Activated T-cell treated with anti-CD3 and anti-CD28 coated beads, Interleukin-2, amount 50 U/mL, for 24 hours (primary cell): ENCODE measurements at regions not wholly inside any gene's neighbourhood (a gene's known extent, or its start where the extent isn't known, plus 50 kb on each side); places are given as distances from the start of the nearest gene placed in this dataset.

Experiments used
- DNase-seq: peaks from one replicate; pipeline ENCODE4 v3.0.0-alpha.2; 2020
- H3K27ac Mint-ChIP-seq: 2 replicates; pipeline ENCODE4 v1.8.0; 2020; ENCODE audit warnings: mild to moderate bottlenecking, mixed read lengths
- H3K27me3 Mint-ChIP-seq: 2 replicates; pipeline ENCODE4 v1.8.0; 2020; ENCODE audit warnings: mixed read lengths
- H3K36me3 Mint-ChIP-seq: 2 replicates; pipeline ENCODE4 v1.8.0; 2020; ENCODE audit warnings: low read depth, mixed read lengths
- H3K4me1 Mint-ChIP-seq: 2 replicates; pipeline ENCODE4 v1.8.0; 2020; ENCODE audit warnings: low read depth, mixed read lengths
- H3K4me3 Mint-ChIP-seq: 2 replicates; pipeline ENCODE4 v1.8.0; 2020; ENCODE audit warnings: mild to moderate bottlenecking, moderate library complexity, mixed read lengths
- H3K9me3 Mint-ChIP-seq: 2 replicates; pipeline ENCODE4 v1.8.0; 2020; ENCODE audit warnings: mixed read lengths

DNA sequence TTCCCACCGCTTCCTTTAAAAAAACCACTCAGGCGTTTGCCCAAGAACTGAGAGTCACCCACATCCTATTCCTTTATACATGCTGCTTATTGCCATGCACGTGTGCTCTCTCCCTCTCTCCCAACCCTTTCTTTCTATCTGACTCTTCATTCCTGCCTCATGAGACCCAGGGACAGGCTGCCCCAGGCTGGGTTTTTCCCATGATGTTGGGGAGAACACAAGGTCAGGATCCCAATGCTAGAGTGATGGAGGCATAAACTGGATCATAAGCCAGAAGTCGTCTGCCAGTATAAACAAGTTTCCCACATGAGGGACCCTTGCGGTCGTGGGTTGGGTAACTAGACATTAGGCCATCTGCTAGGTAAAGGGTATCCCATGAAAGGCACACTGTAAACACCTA lies 64.9 kb downstream of the CD2 start:
- Mint-ChIP-seq H3K36me3 (peaks cover 9% of the 10 kb centered on the region), H3K27me3 (no peaks in the 10 kb centered on the region), H3K9me3 (peaks cover 3% of the 10 kb centered on the region), H3K4me3 (no peak overlapping the region), H3K27ac (peak overlapping the region; percentile 84), H3K4me1 (peaks cover 62% of the 10 kb centered on the region)
- no peak for DNase-seq

DNA sequence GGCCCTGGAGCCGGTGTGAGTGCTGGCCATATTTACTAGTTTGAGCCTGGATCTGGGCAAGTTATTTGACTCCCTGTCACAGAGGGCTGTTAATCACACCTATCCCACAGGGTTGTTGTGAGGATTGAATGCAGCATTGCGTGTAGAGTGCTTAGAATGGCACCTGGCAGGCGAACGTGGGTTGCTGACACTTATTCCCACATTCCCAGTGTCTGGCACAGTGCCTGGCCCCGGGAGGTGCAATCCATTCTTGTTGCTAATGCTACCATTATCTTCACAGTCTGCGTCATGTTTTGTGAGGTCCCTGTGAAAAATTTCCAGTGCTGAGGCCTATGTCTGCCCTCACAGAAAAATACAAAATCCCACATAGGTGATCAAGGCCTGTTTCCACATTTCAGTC lies 66.1 kb downstream of the CD2 start:
- H3K9me3 Mint-ChIP-seq, result no peaks in the 10 kb centered on the region
- peaks cover 1% of the 10 kb centered on the region for H3K36me3 Mint-ChIP-seq
- no peaks in the 10 kb centered on the region for H3K27me3 Mint-ChIP-seq
- H3K27ac Mint-ChIP-seq, result no peak overlapping the region
- no peak overlapping the region for H3K4me3 Mint-ChIP-seq
- no peak for DNase-seq
- H3K4me1 Mint-ChIP-seq, result peaks cover 62% of the 10 kb centered on the region

DNA sequence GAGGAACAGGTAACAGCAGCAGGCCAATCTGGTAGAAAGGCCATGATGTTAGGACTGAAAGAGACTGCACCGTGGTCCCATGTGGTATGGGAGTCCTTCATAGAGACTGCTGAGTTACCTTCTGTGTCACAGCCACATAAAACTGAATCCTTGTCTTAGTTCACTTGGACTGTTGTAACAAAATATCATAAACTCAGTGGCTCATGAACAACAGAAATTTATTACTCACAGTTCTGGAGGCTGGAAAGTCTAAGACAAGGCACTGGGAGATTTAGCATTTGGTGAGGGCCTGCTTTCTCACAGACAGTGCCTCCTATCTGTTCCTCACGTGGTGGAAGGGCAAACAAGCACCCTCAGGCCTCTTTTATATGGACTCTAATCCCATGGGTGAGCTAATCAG lies 67.5 kb downstream of the CD2 start:
- H3K9me3 Mint-ChIP-seq, result no peaks in the 10 kb centered on the region

DNA sequence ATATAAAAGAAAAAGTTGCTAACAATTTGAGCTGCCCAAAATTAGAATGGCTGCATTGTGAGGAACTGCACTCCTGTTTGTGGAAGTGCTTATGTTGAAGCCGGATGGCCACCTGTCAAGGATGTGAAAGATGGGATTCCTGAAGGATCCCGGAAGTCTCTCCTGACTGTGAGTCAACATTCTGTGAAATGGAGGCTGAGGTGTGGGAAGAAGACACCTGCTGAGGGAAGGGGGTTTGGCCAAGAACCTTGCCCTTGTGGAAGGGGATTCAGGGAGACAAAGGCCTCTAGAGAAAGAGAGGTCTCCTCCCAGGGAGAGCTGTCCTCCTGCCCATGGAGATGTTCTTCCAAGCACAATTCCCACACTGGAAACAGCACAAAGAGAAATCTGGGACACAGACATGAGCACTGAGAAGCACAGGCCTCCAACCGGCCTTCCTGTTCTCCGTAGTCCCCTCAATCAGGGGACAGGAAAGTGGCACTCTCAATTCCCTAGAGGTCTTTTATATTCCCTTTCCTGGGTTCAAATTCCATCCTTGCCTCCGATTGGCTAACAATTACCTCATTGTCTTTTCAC lies 70.5 kb downstream of the CD2 start:
- H3K36me3 Mint-ChIP-seq, result peaks cover 6% of the 10 kb centered on the region
- no peak for DNase-seq
- peaks cover 63% of the 10 kb centered on the region for H3K4me1 Mint-ChIP-seq
- no peaks in the 10 kb centered on the region for H3K27me3 Mint-ChIP-seq
- no peak overlapping the region for H3K4me3 Mint-ChIP-seq
- peaks cover 8% of the 10 kb centered on the region for H3K9me3 Mint-ChIP-seq
- H3K27ac Mint-ChIP-seq, result peak overlapping the region; percentile 95

More for the DNA sequence above, 67.5 kb downstream of the CD2 start:
- Mint-ChIP-seq H3K27me3 (no peaks in the 10 kb centered on the region), H3K4me3 (no peak overlapping the region), H3K27ac (no peak overlapping the region), H3K4me1 (peaks cover 63% of the 10 kb centered on the region), H3K36me3 (peaks cover under 1% of the 10 kb centered on the region)
- DNase-seq, result no peak

DNA sequence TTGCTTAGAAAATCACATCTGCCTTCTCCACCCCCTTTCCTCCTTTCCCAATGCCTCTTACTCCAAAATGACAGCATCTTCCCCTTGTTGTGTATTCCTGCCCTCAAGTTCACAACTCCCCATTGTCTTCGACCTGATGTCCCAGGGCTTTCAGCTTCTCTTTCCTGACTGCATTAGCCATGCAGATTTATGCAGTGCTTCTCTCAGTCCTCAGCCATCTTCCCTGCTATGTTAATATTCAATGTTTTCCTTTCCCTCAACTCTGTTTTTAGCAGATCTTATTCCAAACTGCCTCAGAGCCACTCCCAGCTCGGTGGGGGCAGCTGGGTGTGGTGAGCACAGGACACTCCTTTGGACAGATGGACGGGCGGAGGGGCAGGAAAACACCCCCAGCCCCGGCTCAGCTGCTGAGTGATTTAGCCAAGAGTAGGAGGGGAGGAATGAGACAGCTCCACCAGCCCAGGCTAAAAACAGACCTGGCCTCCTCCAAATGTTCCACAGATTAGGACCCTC lies 71.0 kb downstream of the CD2 start:
- H3K4me3 Mint-ChIP-seq, result peak overlapping the region; percentile 68
- DNase-seq, result no peak

DNA sequence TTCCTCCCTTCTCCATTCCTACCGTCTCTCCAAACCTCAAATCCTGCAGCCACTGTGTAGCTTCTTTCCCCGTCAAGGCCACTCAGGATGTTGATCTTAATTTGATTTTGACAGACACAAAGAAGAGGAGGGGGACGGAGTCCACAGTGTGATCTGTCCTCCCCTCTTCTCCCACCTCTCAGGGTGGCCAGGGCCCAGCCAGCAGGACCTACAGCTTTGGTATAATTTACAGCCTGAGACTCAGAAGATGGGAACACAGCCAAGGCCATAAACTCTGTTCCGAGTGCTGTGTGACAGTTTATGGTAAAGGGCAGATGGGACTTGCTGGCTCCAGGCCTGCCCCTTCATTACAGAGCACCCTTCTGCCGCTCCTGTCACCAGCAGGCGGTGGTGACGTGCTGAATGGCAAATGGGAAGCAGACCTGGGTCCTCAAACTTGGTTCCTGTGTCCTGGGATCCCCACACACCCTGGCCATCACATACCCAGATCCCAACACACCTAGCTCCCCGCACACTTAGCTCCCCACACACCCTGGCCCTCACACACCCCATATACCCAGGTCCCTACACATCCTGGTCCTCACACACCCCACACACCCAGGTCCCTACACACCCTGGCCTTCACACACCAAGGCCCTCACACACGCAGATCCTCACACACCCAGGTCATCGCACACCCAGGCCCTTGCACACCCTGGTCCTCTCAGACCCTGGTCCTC lies 71.6 kb downstream of the CD2 start:
- Mint-ChIP-seq H3K36me3 (peaks cover 6% of the 10 kb centered on the region), H3K27ac (peak overlapping the region; percentile 95), H3K9me3 (peaks cover 9% of the 10 kb centered on the region), H3K4me3 (peak overlapping the region; percentile 68), H3K4me1 (peaks cover 73% of the 10 kb centered on the region), H3K27me3 (no peaks in the 10 kb centered on the region)
- DNase-seq, result no peak

More for the DNA sequence above, 71.0 kb downstream of the CD2 start:
- peak overlapping the region; percentile 95 for H3K27ac Mint-ChIP-seq
- peaks cover 9% of the 10 kb centered on the region for H3K9me3 Mint-ChIP-seq
- peaks cover 69% of the 10 kb centered on the region for H3K4me1 Mint-ChIP-seq
- H3K36me3 Mint-ChIP-seq, result peaks cover 6% of the 10 kb centered on the region
- no peaks in the 10 kb centered on the region for H3K27me3 Mint-ChIP-seq

DNA sequence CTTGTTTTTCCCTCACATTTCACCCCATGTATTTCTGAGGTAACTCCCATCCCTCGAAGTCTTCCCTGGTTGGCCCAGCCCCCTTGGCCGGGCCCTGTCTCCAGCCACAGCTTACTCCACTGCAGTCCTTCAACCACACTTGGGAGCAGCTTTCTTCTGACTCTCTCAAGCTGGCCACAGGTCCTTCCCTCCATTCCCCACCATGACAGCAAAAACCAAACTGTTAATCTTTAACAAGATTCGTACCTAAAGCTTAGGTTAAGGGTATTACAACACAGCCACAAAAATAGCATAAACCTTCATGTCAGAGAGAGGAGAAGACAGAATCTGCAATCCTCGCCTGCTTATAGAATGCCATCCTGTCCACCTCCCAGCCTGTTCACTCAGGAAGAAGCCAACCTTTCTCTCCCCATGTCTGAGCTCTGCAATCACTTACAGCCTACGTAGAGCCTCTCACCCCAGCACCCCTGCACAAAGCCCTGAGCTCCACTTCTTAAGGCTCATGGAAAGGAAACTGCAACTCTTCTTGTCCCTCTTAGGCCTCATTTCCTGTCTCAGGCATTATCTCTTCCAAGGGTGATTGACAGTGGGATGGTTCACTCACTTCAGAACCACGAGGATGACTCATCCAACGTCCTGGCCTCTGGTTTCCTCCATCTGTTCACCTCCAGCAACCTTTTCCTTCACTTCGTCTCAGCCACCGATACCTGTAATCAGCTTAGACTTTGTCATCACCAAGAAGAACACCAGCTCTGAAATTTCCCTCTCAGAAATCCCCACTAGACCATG lies 72.8 kb downstream of the CD2 start:
- Mint-ChIP-seq H3K27me3 (no peaks in the 10 kb centered on the region), H3K36me3 (peaks cover 6% of the 10 kb centered on the region), H3K4me3 (peak overlapping the region; percentile 68), H3K9me3 (peaks cover 9% of the 10 kb centered on the region), H3K4me1 (peaks cover 77% of the 10 kb centered on the region), H3K27ac (peak overlapping the region; percentile 95)
- DNase-seq, result peak; percentile 71

DNA sequence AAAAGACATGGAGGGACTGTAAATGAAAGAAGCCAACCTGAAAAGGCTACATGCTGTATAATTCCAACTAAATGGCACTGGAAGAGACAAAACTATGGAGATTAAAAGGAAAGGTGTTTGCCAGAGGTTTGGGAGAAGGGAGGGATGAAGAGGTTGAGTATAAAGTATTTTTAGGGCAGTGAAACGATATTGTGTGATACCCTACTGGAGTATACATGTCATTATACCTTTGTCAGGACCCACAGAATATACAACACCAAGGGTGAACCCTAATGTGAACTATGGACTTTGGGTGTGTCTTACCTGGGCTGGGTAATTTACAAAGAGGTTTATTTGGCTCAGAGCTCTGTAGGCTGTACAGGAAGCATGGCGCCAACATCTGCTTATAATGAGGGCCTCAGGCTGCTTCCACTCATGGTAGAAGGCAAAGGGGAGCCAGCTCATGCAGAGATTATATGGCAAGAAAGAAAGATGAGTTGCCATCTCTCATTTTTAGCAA lies 73.4 kb downstream of the CD2 start:
- no peaks in the 10 kb centered on the region for H3K27me3 Mint-ChIP-seq
- H3K4me1 Mint-ChIP-seq, result peaks cover 80% of the 10 kb centered on the region
- DNase-seq, result no peak
- H3K4me3 Mint-ChIP-seq, result peak overlapping the region; percentile 68
- peak overlapping the region; percentile 95 for H3K27ac Mint-ChIP-seq
- H3K36me3 Mint-ChIP-seq, result peaks cover 6% of the 10 kb centered on the region
- peaks cover 9% of the 10 kb centered on the region for H3K9me3 Mint-ChIP-seq

DNA sequence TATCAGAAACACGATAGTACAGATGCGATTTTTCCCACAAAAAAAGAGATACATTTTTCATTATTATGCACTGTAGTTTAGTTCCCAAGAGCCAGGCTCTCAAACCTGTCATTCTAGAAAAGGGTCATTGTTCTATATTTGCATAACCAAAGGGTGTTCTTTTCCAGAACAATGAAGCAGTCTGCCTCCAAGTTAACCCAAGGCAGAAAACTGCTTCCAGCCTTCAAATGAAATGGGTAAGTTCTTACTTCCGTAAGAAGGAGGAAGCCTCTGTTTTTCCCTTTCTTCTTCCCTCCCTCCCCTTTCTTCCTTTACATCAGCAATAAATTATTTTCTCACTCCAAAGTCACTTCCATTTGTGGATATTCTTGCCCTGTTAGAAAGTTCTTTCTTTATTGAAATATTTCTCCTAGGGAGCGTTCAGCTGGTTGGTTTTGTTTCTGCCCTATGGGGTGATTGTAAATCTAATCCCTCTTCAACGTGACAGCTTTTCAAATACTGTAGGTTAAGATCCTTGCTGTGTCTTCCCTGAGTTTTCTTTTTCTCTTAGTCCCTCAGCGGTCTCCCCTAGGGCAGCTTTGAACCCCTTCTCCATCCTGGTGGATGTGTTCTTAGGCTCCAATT lies 77.3 kb upstream of the PTGFRN start:
- Mint-ChIP-seq H3K9me3 (peaks cover 14% of the 10 kb centered on the region), H3K36me3 (peaks cover 1% of the 10 kb centered on the region), H3K27me3 (no peaks in the 10 kb centered on the region), H3K4me1 (peaks cover 54% of the 10 kb centered on the region), H3K4me3 (no peak overlapping the region), H3K27ac (no peak overlapping the region)
- DNase-seq, result no peak

DNA sequence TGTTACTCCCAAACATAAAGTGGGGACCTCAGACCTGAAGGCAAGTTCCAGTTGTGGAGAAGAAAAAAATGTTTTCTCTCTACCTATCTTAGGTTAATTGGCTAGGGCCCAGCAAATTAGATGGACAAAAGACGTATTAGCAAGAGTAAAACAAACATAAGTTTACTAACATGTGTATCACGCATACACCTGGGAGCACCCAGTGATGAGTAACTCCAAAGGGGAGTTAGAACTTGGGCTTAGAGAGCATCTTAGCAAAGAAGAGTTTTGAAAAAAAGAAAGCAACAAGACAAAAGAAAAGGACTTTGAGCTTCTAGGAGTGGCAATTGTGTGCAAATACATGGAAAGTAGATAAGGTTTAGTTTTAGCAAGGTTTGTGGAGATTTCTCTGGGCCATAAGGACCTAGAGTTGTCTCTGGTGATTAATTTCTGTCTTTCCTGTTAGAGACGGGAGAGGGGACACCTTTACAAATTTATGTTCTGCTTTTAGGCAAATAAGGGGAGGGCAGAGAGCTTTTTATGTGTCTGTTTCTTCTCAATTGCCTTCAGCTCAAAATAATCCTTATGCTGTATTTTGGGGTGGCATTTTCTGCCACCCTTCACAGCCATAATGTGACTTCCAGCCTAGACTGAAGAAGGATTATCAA lies 76.7 kb upstream of the PTGFRN start:
- Mint-ChIP-seq H3K27me3 (no peaks in the 10 kb centered on the region), H3K4me3 (no peak overlapping the region), H3K27ac (no peak overlapping the region), H3K9me3 (peaks cover 12% of the 10 kb centered on the region), H3K36me3 (no peaks in the 10 kb centered on the region), H3K4me1 (peaks cover 47% of the 10 kb centered on the region)
- no peak for DNase-seq

DNA sequence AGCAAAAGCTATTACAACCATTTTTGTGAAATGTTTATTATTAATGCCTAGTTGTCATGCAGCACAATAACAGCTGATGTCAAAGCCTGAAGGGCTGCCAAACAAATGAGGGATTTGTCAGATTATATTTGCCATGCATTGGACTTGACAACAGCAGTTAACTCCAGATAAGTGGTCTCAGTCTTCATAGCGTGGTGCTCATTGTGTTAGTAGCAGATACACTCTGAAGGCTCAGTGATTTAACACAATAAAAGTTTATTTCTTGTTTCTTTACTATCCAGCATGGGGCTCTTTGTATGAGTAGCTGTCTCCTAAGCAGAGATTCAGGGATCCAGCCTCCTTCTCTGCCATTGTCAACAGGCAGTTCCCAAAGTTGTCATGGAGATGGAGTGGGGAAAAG lies 76.0 kb upstream of the PTGFRN start:
- DNase-seq, result no peak
- H3K27me3 Mint-ChIP-seq, result no peaks in the 10 kb centered on the region
- peaks cover 42% of the 10 kb centered on the region for H3K4me1 Mint-ChIP-seq
- no peak overlapping the region for H3K4me3 Mint-ChIP-seq
- H3K27ac Mint-ChIP-seq, result no peak overlapping the region
- peaks cover 12% of the 10 kb centered on the region for H3K9me3 Mint-ChIP-seq
- H3K36me3 Mint-ChIP-seq, result no peaks in the 10 kb centered on the region

DNA sequence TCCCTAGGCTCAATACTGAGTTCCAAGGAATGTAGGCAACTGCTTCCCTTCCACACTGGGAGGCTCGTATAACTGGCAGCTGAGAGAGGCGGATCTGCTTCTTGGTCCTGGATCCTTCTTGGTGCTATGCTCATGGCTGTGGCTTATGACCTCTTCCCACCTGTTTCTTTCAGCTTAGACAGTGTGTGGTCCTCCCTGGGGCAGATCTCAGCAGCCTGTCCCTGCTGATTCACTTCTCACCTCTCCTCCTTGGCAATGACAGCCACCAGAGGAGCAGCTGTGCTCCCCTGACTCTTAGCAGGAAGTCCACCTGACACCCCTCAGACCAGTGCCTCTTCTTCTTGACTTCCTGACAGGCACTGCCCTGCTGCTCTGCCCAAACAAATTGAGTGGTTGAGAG lies 75.1 kb upstream of the PTGFRN start:
- H3K9me3 Mint-ChIP-seq, result peaks cover 8% of the 10 kb centered on the region
- DNase-seq, result no peak
- H3K27me3 Mint-ChIP-seq, result no peaks in the 10 kb centered on the region
- no peaks in the 10 kb centered on the region for H3K36me3 Mint-ChIP-seq
- no peak overlapping the region for H3K4me3 Mint-ChIP-seq
- peaks cover 37% of the 10 kb centered on the region for H3K4me1 Mint-ChIP-seq
- H3K27ac Mint-ChIP-seq, result no peak overlapping the region

DNA sequence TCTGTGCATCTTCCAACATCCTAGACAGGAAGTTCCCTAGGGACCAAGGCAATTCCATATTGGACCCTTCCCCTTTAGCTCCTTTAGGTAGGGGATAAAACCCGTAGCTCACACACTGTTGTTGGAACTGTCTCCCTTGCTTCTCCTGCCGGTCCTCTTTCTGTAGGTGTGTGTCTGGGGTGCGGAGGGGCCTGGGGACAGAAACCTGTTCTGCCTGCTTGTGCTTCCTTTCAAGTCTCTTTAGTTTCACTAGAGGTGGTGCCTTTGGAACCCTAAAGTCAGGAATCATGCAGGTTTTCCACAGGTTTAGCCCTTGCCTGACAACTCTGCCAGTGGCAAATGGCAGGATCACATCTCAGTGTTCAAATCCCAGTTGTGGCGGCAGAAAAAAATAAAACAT lies 74.6 kb upstream of the PTGFRN start:
- no peak for DNase-seq
- Mint-ChIP-seq H3K4me1 (peaks cover 31% of the 10 kb centered on the region), H3K27me3 (no peaks in the 10 kb centered on the region), H3K4me3 (no peak overlapping the region), H3K9me3 (peaks cover 6% of the 10 kb centered on the region), H3K36me3 (no peaks in the 10 kb centered on the region), H3K27ac (no peak overlapping the region)

DNA sequence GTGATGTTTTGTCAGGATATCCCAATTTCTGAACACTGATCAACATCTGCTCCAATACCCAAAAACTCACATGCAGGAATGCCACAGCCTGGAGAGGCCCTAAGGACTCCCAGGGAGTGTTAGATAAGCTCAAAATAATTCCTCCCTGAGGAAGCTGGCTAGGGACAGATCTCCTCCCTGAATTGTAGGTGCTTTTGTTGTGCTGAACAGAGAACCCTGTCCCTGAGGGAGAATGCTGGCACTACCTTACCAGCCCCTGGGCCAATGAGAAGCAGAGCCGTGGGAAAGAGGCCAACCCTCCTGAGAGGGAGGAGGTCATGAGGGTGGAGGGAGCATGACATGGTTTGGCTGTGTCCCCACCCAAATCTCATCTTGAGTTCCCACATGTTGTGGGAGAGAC lies 73.6 kb upstream of the PTGFRN start:
- H3K27me3 Mint-ChIP-seq, result no peaks in the 10 kb centered on the region
- peaks cover 6% of the 10 kb centered on the region for H3K9me3 Mint-ChIP-seq

More for the DNA sequence above, 73.6 kb upstream of the PTGFRN start:
- H3K36me3 Mint-ChIP-seq, result no peaks in the 10 kb centered on the region
- no peak overlapping the region for H3K4me3 Mint-ChIP-seq
- H3K27ac Mint-ChIP-seq, result no peak overlapping the region
- H3K4me1 Mint-ChIP-seq, result peaks cover 23% of the 10 kb centered on the region
- no peak for DNase-seq
